ENCODE measurements at regions not wholly inside any gene's neighbourhood (a gene's known extent, or its start where the extent isn't known, plus 50 kb on each side); places are given as distances from the start of the nearest gene placed in this dataset.
"Not testable (repeated sequence)": the region's sequence is repeated elsewhere in the genome, so short reads cannot be mapped to it uniquely, and the experiment has no call there.

GRCh38 chr5:39661026-39661779 is 236.4 kb upstream of the DAB2 start:
- DNase-seq = no peak
- ChIA-PET CTCF (no interaction called here), POLR2A (no interaction called here)
- H3K36me3 ChIP-seq (ENCODE audit: control insufficient read depth in 4 of 4, insufficient read depth in 4 of 4, low read length in 3 of 4) = no peaks in the 10 kb centered on the region
- no peaks in the 10 kb centered on the region for H3K9me3 ChIP-seq (ENCODE audit: control extremely low read depth in 1 of 5, control insufficient read depth in 4 of 5, insufficient read depth in 2 of 5, low read depth in 1 of 5, low read length in 4 of 5)
- H3K4me1 ChIP-seq (ENCODE audit: control extremely low read depth in 1 of 4, control insufficient read depth in 4 of 4, insufficient read depth in 4 of 4, low read length in 3 of 4) = no peaks in the 10 kb centered on the region
- H3K4me3 ChIP-seq (ENCODE audit: control insufficient read depth in 1 of 7, extremely low read depth in 1 of 7, insufficient read depth in 4 of 7, low read depth in 2 of 7, low read length in 6 of 7) = no peak overlapping the region
- H3K27me3 ChIP-seq (replicated peaks in 2 of 5; ENCODE audit: control insufficient read depth in 4 of 5, insufficient read depth in 5 of 5, low read length in 4 of 5) = no peaks in the 10 kb centered on the region
- no peak overlapping the region for H3K27ac ChIP-seq (ENCODE audit: insufficient read depth in 1 of 2, low read depth in 1 of 2, low read length in 2 of 2, poor library complexity in 1 of 2, severe bottlenecking in 2 of 2)

GRCh38 chr5:39660020-39660419 is 235.2 kb upstream of the DAB2 start:
- H3K27me3 ChIP-seq (replicated peaks in 2 of 5; ENCODE audit: control insufficient read depth in 4 of 5, insufficient read depth in 5 of 5, low read length in 4 of 5) = no peaks in the 10 kb centered on the region

GRCh38 chr5:39658866-39659265 is 234.1 kb upstream of the DAB2 start:
- no peaks in the 10 kb centered on the region for H3K36me3 ChIP-seq (ENCODE audit: control insufficient read depth in 4 of 4, insufficient read depth in 4 of 4, low read length in 3 of 4)
- H3K27ac ChIP-seq (ENCODE audit: insufficient read depth in 1 of 2, low read depth in 1 of 2, low read length in 2 of 2, poor library complexity in 1 of 2, severe bottlenecking in 2 of 2) = no peak overlapping the region
- no peaks in the 10 kb centered on the region for H3K4me1 ChIP-seq (ENCODE audit: control extremely low read depth in 1 of 4, control insufficient read depth in 4 of 4, insufficient read depth in 4 of 4, low read length in 3 of 4)
- no peak for DNase-seq
- POLR2A ChIA-PET = no interaction called here
- CTCF ChIA-PET = no interaction called here
- no peak overlapping the region for H3K4me3 ChIP-seq (ENCODE audit: control insufficient read depth in 1 of 7, extremely low read depth in 1 of 7, insufficient read depth in 4 of 7, low read depth in 2 of 7, low read length in 6 of 7)
- no peaks in the 10 kb centered on the region for H3K27me3 ChIP-seq (replicated peaks in 2 of 5; ENCODE audit: control insufficient read depth in 4 of 5, insufficient read depth in 5 of 5, low read length in 4 of 5)
- 100% methylated on average over 2 of the region's 4 CpGs for WGBS (ENCODE audit: insufficient coverage)
- no peaks in the 10 kb centered on the region for H3K9me3 ChIP-seq (ENCODE audit: control extremely low read depth in 1 of 5, control insufficient read depth in 4 of 5, insufficient read depth in 2 of 5, low read depth in 1 of 5, low read length in 4 of 5)

More at GRCh38 chr5:39660020-39660419, 235.2 kb upstream of the DAB2 start:
- H3K4me1 ChIP-seq (ENCODE audit: control extremely low read depth in 1 of 4, control insufficient read depth in 4 of 4, insufficient read depth in 4 of 4, low read length in 3 of 4) = no peaks in the 10 kb centered on the region
- no peaks in the 10 kb centered on the region for H3K36me3 ChIP-seq (ENCODE audit: control insufficient read depth in 4 of 4, insufficient read depth in 4 of 4, low read length in 3 of 4)
- H3K4me3 ChIP-seq (ENCODE audit: control insufficient read depth in 1 of 7, extremely low read depth in 1 of 7, insufficient read depth in 4 of 7, low read depth in 2 of 7, low read length in 6 of 7) = no peak overlapping the region
- no peaks in the 10 kb centered on the region for H3K9me3 ChIP-seq (ENCODE audit: control extremely low read depth in 1 of 5, control insufficient read depth in 4 of 5, insufficient read depth in 2 of 5, low read depth in 1 of 5, low read length in 4 of 5)
- ChIA-PET POLR2A (no interaction called here), CTCF (no interaction called here)
- no peak for DNase-seq
- no CpG with 5 or more reads among the region's 1 CpG for WGBS (ENCODE audit: insufficient coverage)
- no peak overlapping the region for H3K27ac ChIP-seq (ENCODE audit: insufficient read depth in 1 of 2, low read depth in 1 of 2, low read length in 2 of 2, poor library complexity in 1 of 2, severe bottlenecking in 2 of 2)

- POLR2A ChIA-PET = no interaction called here
- no peaks in the 10 kb centered on the region for H3K9me3 ChIP-seq (ENCODE audit: control extremely low read depth in 1 of 5, control insufficient read depth in 4 of 5, insufficient read depth in 2 of 5, low read depth in 1 of 5, low read length in 4 of 5)
- H3K36me3 ChIP-seq (ENCODE audit: control insufficient read depth in 4 of 4, insufficient read depth in 4 of 4, low read length in 3 of 4) = no peaks in the 10 kb centered on the region
- no peak overlapping the region for H3K27ac ChIP-seq (ENCODE audit: insufficient read depth in 1 of 2, low read depth in 1 of 2, low read length in 2 of 2, poor library complexity in 1 of 2, severe bottlenecking in 2 of 2)
- DNase-seq = no peak
- no peaks in the 10 kb centered on the region for H3K4me1 ChIP-seq (ENCODE audit: control extremely low read depth in 1 of 4, control insufficient read depth in 4 of 4, insufficient read depth in 4 of 4, low read length in 3 of 4)
- WGBS (ENCODE audit: insufficient coverage) = no CpG with 5 or more reads among the region's 1 CpG
- no peak overlapping the region for H3K4me3 ChIP-seq (ENCODE audit: control insufficient read depth in 1 of 7, extremely low read depth in 1 of 7, insufficient read depth in 4 of 7, low read depth in 2 of 7, low read length in 6 of 7)
- H3K27me3 ChIP-seq (replicated peaks in 2 of 5; ENCODE audit: control insufficient read depth in 4 of 5, insufficient read depth in 5 of 5, low read length in 4 of 5) = no peaks in the 10 kb centered on the region
- CTCF ChIA-PET = no interaction called here
Observed at GRCh38 chr5:39657943-39658342, 233.2 kb upstream of the DAB2 start.

- Histone ChIP-seq H3K4me1 (ENCODE audit: control extremely low read depth in 1 of 4, control insufficient read depth in 4 of 4, insufficient read depth in 4 of 4, low read length in 3 of 4) (no peaks in the 10 kb centered on the region), H3K9me3 (ENCODE audit: control extremely low read depth in 1 of 5, control insufficient read depth in 4 of 5, insufficient read depth in 2 of 5, low read depth in 1 of 5, low read length in 4 of 5) (no peaks in the 10 kb centered on the region), H3K36me3 (ENCODE audit: control insufficient read depth in 4 of 4, insufficient read depth in 4 of 4, low read length in 3 of 4) (no peaks in the 10 kb centered on the region), H3K27ac (ENCODE audit: insufficient read depth in 1 of 2, low read depth in 1 of 2, low read length in 2 of 2, poor library complexity in 1 of 2, severe bottlenecking in 2 of 2) (no peak overlapping the region), H3K27me3 (replicated peaks in 2 of 5; ENCODE audit: control insufficient read depth in 4 of 5, insufficient read depth in 5 of 5, low read length in 4 of 5) (no peaks in the 10 kb centered on the region), H3K4me3 (ENCODE audit: control insufficient read depth in 1 of 7, extremely low read depth in 1 of 7, insufficient read depth in 4 of 7, low read depth in 2 of 7, low read length in 6 of 7) (no peak overlapping the region)
- ChIA-PET POLR2A (no interaction called here), CTCF (no interaction called here)
- no peak for DNase-seq
Observed at GRCh38 chr5:39656600-39656999, 231.8 kb upstream of the DAB2 start.

GRCh38 chr5:39654715-39655114 is 229.9 kb upstream of the DAB2 start:
- 88% methylated on average over 4 of the region's 4 CpGs for WGBS (ENCODE audit: insufficient coverage)
- H3K4me3 ChIP-seq (ENCODE audit: control insufficient read depth in 1 of 7, extremely low read depth in 1 of 7, insufficient read depth in 4 of 7, low read depth in 2 of 7, low read length in 6 of 7) = no peak overlapping the region
- H3K4me1 ChIP-seq (ENCODE audit: control extremely low read depth in 1 of 4, control insufficient read depth in 4 of 4, insufficient read depth in 4 of 4, low read length in 3 of 4) = no peaks in the 10 kb centered on the region
- POLR2A ChIA-PET = no interaction called here
- H3K27me3 ChIP-seq (replicated peaks in 2 of 5; ENCODE audit: control insufficient read depth in 4 of 5, insufficient read depth in 5 of 5, low read length in 4 of 5) = no peaks in the 10 kb centered on the region
- no peak for DNase-seq
- CTCF ChIA-PET = no interaction called here
- H3K9me3 ChIP-seq (ENCODE audit: control extremely low read depth in 1 of 5, control insufficient read depth in 4 of 5, insufficient read depth in 2 of 5, low read depth in 1 of 5, low read length in 4 of 5) = peaks cover 0 to under 1% (median 0%) of the 10 kb centered on the region in 5 experiments
- no peaks in the 10 kb centered on the region for H3K36me3 ChIP-seq (ENCODE audit: control insufficient read depth in 4 of 4, insufficient read depth in 4 of 4, low read length in 3 of 4)
- H3K27ac ChIP-seq (ENCODE audit: insufficient read depth in 1 of 2, low read depth in 1 of 2, low read length in 2 of 2, poor library complexity in 1 of 2, severe bottlenecking in 2 of 2) = no peak overlapping the region

GRCh38 chr5:39652481-39652880 is 227.7 kb upstream of the DAB2 start:
- CTCF ChIA-PET; DNase-seq; H3K4me3 ChIP-seq (ENCODE audit: control insufficient read depth in 1 of 7, extremely low read depth in 1 of 7, insufficient read depth in 4 of 7, low read depth in 2 of 7, low read length in 6 of 7); H3K27me3 ChIP-seq (replicated peaks in 2 of 5; ENCODE audit: control insufficient read depth in 4 of 5, insufficient read depth in 5 of 5, low read length in 4 of 5); H3K27ac ChIP-seq (ENCODE audit: insufficient read depth in 1 of 2, low read depth in 1 of 2, low read length in 2 of 2, poor library complexity in 1 of 2, severe bottlenecking in 2 of 2); H3K36me3 ChIP-seq (ENCODE audit: control insufficient read depth in 4 of 4, insufficient read depth in 4 of 4, low read length in 3 of 4); POLR2A ChIA-PET; H3K9me3 ChIP-seq (ENCODE audit: control extremely low read depth in 1 of 5, control insufficient read depth in 4 of 5, insufficient read depth in 2 of 5, low read depth in 1 of 5, low read length in 4 of 5); H3K4me1 ChIP-seq (ENCODE audit: control extremely low read depth in 1 of 4, control insufficient read depth in 4 of 4, insufficient read depth in 4 of 4, low read length in 3 of 4): not testable (repeated sequence)
- WGBS (ENCODE audit: insufficient coverage) = 80% methylated on average over 6 of the region's 6 CpGs

Measured in common myeloid progenitor, CD34-positive (primary cell).